ENCODE measurements at regions not wholly inside any gene's neighbourhood (a gene's known extent, or its start where the extent isn't known, plus 50 kb on each side); places are given as distances from the start of the nearest gene placed in this dataset.
"Not testable (repeated sequence)": the region's sequence is repeated elsewhere in the genome, so short reads cannot be mapped to it uniquely, and the experiment has no call there.

- peak in 1 of 2 experiments; percentile 46 for DNase-seq
These were observed 169.5 kb upstream of the DAAM1 start for GRCh38 chr14:59018978-59019377.

DNA sequence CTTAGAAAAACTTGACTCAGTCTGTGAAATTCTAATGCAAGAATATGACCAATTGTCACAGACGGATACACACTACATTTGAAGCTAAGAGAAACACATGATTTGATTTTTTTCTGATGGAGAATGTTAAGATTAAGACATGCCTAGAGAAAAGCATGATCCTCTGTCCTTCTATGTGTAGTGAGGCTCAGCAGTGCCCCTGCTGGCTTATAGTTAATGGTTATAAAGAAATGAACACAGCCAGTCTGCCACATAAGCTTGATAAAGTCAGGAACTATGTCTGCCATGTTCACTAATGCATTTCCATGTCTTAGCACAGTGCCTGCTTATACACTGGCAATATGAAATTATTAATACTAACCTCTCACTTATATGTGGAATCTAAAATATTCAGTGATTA is 168.1 kb upstream of the DAAM1 start:
- peak; percentile 39 to 63 for DNase-seq

DNA sequence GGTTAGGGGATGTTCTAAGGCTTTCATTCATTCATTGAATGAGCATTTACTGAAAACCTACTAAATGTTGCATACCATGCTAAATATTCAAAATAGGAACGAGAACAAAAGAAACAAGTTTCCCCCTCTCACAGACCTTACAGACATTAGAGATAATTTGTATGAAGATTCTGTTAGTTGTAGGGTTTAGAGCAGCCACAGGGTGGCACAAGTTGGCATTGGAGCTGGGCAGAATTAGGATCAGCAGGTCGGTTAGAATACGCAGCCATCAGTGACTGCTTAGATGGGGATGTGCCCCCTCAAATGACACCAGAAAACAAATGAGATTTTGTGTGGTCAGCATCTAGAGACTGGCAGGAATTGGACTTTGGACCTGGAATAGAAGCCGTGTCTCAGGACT is 166.3 kb upstream of the DAAM1 start:
- peak; percentile 17 to 57 for DNase-seq

DNA sequence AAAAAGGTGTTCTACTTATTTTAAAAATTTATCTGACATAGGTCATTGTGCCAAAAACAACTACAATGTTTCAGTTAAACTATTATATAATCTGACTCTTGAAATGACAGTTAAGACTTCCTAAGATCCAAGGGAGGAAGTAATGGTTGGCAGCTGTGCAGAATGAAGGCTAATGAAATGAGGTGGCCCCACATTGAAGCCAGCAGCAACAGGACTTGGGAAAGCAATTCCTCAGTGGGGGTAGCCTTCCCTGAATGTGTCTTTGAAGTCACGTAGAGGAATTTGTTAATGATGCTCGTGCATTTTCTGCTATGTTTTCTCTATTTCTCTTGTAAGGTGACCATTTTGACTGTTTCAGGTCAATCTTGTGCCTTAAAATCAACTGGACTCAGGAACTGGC is 162.4 kb upstream of the DAAM1 start:
- peak in 1 of 2 experiments; percentile 43 for DNase-seq

DNA sequence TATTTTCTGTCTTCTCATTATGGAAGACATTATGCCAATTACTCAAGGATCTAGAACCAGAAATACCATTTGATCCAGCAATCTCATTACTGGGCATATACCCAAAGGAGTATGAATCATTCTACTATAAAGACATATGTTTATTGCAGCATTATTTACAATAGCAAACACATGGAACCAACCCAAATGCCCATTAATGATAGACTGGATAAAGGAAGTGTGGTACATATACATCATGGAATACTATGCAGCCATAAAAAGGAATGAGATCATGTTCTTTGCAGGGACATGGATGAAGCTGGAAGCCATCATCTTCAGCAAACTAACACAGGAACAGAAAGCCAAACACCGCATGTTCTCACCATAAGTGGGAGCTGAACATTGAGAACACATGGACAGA is 161.8 kb upstream of the DAAM1 start:
- DNase-seq = not testable (repeated sequence)

- DNase-seq = peak; percentile 83 to 87
These were observed 159.8 kb upstream of the DAAM1 start for GRCh38 chr14:59028476-59029202.

- DNase-seq = no peak
These were observed 155.6 kb upstream of the DAAM1 start for GRCh38 chr14:59032826-59033225.

GRCh38 chr14:59036134-59036533 is 152.3 kb upstream of the DAAM1 start:
- no peak for DNase-seq

DNA sequence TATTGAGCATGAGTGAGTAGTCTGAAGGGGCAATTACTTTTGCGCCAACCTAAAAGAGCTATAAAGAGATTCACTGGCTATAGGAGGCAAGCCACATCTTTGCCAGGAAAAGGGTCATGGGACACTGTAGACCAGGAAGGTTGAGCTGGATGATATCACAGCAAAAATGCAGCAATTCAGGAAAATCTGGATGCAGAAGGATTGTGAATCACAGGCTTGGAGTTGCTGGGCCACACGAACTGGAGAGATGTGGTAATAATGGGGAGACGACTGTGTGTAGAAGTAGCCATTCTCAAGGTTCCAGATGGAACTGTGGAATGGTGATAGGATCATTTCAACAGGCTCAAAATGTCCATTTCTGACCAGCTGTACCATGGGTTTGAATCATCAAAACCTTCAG is 151.4 kb upstream of the DAAM1 start:
- DNase-seq = no peak

DNA sequence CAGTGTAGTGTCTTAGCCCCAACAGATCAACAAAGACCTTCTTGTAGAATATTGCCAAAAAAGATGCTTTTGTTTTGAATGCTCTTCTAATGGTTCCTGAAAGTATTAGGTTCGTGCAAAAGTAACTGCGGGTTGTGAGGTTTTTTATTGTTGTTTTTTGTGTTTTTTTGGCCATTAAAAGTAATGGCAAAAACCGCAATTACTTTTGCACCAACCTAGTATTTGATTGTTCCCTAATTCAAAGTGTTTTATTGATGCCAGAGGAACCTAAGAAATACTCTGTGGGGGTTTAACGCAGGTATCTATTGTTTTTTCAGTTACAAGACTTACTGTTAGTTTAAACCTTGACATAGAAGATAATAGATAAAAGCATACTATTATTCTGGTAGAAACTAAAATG is 150.8 kb upstream of the DAAM1 start:
- no peak for DNase-seq

DNA sequence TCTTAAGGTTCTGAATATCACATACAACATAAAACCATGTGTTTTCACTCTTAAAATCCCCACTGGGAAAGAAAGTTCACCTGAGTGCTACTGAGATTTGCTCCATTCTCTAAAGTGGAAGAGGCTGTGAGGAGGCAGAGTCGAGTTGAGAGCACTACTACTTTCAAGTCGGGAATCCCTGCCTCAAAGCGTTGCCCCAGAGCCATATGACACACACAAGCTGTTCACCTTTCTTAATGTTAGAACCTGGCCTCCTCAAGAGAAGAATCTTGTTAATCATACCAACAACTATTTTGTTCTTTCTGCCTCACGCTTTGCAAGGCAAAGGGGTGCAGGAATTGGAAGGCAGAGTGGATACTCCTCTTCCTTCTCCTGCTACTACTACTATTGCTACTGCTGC is 149.7 kb upstream of the DAAM1 start:
- DNase-seq = no peak

DNA sequence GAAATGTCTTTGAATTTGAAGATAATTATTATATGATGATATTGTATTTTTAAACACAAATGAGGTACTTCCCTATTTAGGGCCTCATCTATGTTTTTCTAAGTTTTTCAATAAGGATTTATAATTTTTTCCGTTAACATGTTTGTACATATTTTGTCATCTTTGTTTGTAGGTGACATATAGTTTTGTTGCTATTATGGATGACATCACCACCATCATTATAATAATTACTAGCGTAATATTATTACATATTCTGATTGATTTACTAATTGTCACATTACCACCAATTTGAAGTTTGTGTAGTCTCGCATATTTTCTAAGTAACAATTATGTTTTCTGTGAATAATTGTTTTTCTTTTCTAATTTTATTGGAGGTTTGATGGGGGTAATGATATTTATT is 147.2 kb upstream of the DAAM1 start:
- no peak for DNase-seq

DNA sequence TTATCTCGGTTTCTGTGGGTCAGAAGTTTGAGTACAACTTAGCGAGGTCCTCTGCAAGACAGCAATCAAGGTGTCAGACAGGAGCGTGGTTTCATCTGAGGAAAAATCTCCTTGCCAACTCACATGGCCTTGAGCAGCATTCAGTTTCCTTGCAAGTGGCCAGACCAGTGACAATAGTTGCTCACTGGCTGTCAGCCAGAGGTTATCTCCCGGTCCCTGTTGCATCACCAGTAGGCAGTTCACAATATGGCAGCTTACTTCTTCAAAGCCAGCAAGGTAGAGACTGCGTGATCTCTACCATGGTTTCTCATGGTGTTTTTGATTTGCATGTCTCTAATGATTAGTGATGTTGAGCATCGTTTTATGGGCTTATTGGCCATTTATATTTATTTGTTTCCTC is 143.8 kb upstream of the DAAM1 start:
- DNase-seq = no peak

- DNase-seq = no peak
These were observed 141.7 kb upstream of the DAAM1 start for GRCh38 chr14:59046746-59047145.

- no peak for DNase-seq
These were observed 133.5 kb upstream of the DAAM1 start for GRCh38 chr14:59055006-59055405.

DNA sequence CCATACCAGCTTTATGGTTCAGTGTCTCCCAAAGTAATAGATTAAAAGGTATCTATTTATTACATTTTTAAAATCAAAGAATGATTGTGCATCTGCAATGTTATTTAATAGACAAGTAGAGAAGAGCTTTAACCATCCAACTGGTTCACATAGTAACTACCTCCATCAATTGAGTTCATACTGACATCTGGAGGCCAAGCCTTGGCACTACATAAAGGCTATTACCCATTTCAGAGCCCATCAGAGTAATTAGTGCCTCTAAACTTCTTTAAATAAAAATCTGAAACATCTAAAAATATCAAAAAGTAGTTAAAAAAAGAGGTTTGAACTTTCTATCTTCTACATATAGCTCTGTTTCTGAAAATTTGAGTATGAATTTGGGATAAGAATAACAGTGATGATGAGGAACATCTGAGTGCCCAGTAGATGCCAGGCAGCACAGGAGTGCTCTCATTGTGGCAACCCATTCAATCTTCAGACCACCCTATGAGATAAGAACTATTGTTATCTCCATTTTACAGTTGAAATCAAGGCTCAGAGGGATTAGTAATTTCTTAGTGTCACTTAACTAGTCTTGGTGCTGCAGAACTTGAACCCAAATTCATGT is 132.9 kb upstream of the DAAM1 start:
- peak; percentile 62 to 78 for DNase-seq

- DNase-seq = no peak
These were observed 130.9 kb upstream of the DAAM1 start for GRCh38 chr14:59057551-59057950.

DNA sequence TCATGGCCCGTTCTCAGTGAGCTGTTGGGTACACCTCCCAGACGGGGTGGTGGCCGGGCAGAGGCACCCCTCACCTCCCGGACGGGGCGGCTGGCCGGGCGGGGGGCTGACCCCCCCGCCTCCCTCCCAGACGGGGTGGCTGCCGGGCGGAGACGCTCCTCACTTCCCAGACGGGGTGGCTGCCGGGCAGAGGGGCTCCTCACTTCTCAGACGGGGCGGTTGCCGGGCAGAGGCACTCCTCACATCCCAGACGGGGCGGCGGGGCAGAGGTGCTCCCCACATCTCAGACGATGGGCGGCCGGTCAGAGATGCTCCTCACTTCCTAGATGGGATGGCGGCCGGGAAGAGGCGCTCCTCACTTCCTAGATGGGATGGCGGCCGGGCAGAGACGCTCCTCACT is 129.7 kb upstream of the DAAM1 start:
- DNase-seq = not testable (repeated sequence)

GRCh38 chr14:59060841-59061240 is 127.6 kb upstream of the DAAM1 start:
- no peak for DNase-seq

DNA sequence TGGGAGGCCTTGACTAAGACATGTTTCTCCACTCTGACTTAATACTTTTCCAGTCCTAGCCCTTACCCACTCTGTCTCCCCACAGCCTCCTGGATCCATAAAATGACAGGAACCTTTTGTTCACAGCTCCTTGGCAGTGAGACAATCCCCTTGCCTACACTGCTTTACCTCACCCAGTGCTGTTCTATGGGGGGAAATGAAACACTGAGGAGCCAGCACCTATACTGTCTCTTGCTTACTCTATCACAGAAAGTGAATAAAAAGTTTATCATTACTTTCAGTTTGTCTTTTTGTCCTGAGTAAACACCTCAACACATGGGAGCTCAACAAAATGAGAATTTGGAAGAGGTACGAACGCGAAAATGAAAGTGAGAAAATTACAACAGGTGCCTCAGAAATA is 127.2 kb upstream of the DAAM1 start:
- DNase-seq = no peak

DNA sequence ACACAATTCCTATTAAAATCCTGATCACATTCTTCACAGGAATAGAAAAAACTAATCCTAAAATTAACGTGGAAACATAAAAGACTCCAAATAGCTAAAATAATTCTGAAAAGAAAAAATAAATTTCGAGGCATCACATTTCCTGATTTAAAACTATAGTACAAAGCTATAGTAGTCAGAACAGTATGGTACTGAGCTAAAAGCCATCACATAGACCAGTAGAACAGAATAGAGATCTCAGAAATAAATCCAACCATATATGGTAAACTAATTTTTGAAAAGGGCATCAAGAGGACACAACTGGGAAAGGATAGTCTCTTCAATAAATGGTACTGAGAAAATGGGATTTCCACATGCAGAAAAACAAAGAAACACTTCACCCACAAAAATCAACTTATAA is 125.2 kb upstream of the DAAM1 start:
- no peak for DNase-seq

GRCh38 chr14:59067127-59067894 is 121.2 kb upstream of the DAAM1 start:
- DNase-seq = peak; percentile 55 to 68

DNA sequence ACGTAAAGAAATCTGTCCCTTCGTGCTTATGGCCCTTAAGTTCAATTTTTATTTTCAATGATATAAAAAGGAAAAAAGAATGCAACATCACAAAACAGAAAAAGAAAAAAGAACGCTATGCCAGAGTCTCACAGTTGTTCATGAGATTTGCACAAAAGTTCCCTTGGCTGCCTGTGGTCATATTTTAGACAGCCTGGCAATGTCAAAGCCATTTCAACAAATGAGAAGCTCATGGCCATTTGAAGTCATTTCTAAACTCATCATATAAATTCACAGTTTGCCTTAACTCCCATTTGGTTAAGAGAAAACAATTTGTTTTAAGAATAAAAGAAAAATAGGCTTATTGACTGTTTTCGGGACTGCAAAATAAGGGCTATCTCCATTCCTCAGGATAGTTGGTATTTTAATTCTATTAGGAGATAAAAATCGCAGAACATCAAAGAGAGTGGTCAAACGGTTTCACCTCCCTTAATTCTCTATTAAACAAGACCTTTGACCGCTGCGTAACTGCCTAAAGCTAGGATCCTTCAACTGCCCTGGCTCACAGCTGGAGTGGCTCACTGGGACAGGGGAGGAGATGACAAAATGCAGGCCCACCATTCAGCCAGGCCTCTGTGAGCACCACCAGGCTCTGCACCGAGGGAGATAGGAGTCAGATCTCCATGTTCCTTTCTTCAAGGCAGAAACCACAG is 119.2 kb upstream of the DAAM1 start:
- DNase-seq = no peak

DNA sequence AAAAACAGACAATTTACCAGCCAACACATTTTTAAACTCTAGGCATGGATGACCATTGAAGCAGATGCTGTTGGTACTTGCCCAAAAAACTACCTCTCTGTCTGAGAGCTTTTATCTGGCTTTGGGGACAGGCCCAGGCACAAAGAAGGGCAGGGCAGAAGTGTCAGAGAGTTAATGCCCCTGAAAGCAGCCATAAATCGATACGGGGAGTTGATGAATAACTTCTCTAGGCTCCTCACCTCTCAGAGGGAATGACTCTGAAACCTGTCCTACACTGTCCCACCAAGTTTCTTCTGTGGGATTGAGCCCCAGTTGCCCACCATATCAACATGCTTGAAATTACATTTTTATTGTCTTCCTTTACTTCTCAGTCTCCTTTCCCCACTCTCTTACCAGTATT is 113.0 kb upstream of the DAAM1 start:
- DNase-seq = no peak
